ENCODE measurements at regions not wholly inside any gene's neighbourhood (a gene's known extent, or its start where the extent isn't known, plus 50 kb on each side); places are given as distances from the start of the nearest gene placed in this dataset.

- no peak overlapping the region for H3K4me3 ChIP-seq (replicated peaks; ENCODE audit: insufficient read depth, low read length)
- no peak overlapping the region for H3K27ac ChIP-seq (replicated peaks)
- DNase-seq (ENCODE audit: low read depth in 1 of 2, low spot score in 1 of 2) = no peak
- no peak for TF ChIP-seq CTCF (IDR thresholded peaks at IDR 0.05; ENCODE audit: insufficient read depth, low read length)
- no peak for TF ChIP-seq POLR2AphosphoS5 (IDR thresholded peaks at IDR 0.05; ENCODE audit: low read depth)
- no peak for TF ChIP-seq SPI1 (IDR thresholded peaks at IDR 0.05; ENCODE audit: borderline replicate concordance, low read depth)
- TF ChIP-seq, protein P1, sequence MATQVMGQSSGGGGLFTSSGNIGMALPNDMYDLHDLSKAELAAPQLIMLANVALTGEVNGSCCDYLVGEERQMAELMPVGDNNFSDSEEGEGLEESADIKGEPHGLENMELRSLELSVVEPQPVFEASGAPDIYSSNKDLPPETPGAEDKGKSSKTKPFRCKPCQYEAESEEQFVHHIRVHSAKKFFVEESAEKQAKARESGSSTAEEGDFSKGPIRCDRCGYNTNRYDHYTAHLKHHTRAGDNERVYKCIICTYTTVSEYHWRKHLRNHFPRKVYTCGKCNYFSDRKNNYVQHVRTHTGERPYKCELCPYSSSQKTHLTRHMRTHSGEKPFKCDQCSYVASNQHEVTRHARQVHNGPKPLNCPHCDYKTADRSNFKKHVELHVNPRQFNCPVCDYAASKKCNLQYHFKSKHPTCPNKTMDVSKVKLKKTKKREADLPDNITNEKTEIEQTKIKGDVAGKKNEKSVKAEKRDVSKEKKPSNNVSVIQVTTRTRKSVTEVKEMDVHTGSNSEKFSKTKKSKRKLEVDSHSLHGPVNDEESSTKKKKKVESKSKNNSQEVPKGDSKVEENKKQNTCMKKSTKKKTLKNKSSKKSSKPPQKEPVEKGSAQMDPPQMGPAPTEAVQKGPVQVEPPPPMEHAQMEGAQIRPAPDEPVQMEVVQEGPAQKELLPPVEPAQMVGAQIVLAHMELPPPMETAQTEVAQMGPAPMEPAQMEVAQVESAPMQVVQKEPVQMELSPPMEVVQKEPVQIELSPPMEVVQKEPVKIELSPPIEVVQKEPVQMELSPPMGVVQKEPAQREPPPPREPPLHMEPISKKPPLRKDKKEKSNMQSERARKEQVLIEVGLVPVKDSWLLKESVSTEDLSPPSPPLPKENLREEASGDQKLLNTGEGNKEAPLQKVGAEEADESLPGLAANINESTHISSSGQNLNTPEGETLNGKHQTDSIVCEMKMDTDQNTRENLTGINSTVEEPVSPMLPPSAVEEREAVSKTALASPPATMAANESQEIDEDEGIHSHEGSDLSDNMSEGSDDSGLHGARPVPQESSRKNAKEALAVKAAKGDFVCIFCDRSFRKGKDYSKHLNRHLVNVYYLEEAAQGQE (IDR thresholded peaks at IDR 0.05; ENCODE audit: insufficient replicate concordance, low read depth) = no peak
- TF ChIP-seq GABPA (IDR thresholded peaks at IDR 0.05; ENCODE audit: low read depth) = no peak
- H3K27me3 ChIP-seq (ENCODE audit: insufficient read depth, poor library complexity, severe bottlenecking) = no peaks in the 10 kb centered on the region
Measured at GRCh38 chr1:102172200-102172599, 175.5 kb upstream of the OLFM3 start.

DNA sequence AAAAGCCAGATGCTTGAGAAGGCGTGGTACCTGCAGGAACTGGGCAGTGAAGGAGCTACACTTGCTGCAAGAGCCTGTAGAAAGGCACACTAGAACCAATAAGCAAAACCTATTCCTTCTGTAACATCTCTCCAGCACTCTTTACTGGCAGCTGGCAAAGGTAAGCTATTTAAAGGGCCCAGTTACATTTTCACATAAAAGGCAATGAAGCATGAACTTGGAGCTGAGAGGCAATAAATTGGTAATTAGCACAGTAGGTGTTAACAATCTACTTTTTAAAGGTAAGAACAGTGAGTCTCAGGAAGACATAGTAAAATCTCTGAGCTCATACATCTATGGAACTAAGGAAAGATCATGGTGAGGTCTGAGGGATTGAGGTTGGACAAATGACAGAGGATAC, 167.1 kb upstream of the OLFM3 start:
- TF ChIP-seq POLR2AphosphoS5 (IDR thresholded peaks at IDR 0.05; ENCODE audit: low read depth) = no peak
- TF ChIP-seq CTCF (IDR thresholded peaks at IDR 0.05; ENCODE audit: insufficient read depth, low read length) = no peak
- no peak for TF ChIP-seq SPI1 (IDR thresholded peaks at IDR 0.05; ENCODE audit: borderline replicate concordance, low read depth)
- TF ChIP-seq GABPA (IDR thresholded peaks at IDR 0.05; ENCODE audit: low read depth) = no peak
- no peak for DNase-seq (ENCODE audit: low read depth in 1 of 2, low spot score in 1 of 2)
- H3K27ac ChIP-seq (replicated peaks) = no peak overlapping the region
- H3K4me3 ChIP-seq (replicated peaks; ENCODE audit: insufficient read depth, low read length) = no peak overlapping the region
- no peaks in the 10 kb centered on the region for H3K27me3 ChIP-seq (ENCODE audit: insufficient read depth, poor library complexity, severe bottlenecking)

GRCh38 chr1:102151242-102151641, 154.5 kb upstream of the OLFM3 start:
- no peak overlapping the region for H3K27ac ChIP-seq (replicated peaks)
- TF ChIP-seq SPI1 (IDR thresholded peaks at IDR 0.05; ENCODE audit: borderline replicate concordance, low read depth) = no peak
- no peak for DNase-seq (ENCODE audit: low read depth in 1 of 2, low spot score in 1 of 2)
- H3K4me3 ChIP-seq (replicated peaks; ENCODE audit: insufficient read depth, low read length) = no peak overlapping the region
- no peaks in the 10 kb centered on the region for H3K27me3 ChIP-seq (ENCODE audit: insufficient read depth, poor library complexity, severe bottlenecking)

DNA sequence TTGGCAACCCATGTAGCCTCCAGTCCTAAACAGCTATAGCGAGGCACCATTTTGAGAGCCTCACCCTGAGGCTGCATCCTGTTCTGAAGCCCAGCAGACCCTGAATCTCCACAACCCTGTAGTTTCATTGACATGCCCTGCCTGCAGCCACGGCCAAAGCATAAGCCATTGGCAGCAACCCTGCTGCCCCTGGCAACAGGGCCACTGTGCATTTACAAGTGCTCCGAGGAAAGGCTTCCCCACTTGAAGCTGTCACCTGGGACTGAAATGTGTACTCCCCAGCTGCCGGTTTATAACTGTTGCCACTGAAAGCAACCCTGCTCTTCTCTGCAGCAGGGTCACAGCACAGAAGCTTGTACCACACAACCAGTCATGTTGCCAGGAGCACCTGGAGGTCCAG, 124.2 kb upstream of the OLFM3 start:
- Histone ChIP-seq H3K27ac (replicated peaks) (no peak overlapping the region), H3K4me3 (replicated peaks; ENCODE audit: insufficient read depth, low read length) (no peak overlapping the region), H3K27me3 (ENCODE audit: insufficient read depth, poor library complexity, severe bottlenecking) (no peaks in the 10 kb centered on the region)
- no peak for DNase-seq (ENCODE audit: low read depth in 1 of 2, low spot score in 1 of 2)
- TF ChIP-seq, protein P1 (IDR thresholded peaks at IDR 0.05; ENCODE audit: insufficient replicate concordance, low read depth) = no peak
- TF ChIP-seq SPI1 (IDR thresholded peaks at IDR 0.05; ENCODE audit: borderline replicate concordance, low read depth) = no peak
- no peak for TF ChIP-seq GABPA (IDR thresholded peaks at IDR 0.05; ENCODE audit: low read depth)
- TF ChIP-seq CTCF (IDR thresholded peaks at IDR 0.05; ENCODE audit: insufficient read depth, low read length) = no peak
- TF ChIP-seq POLR2AphosphoS5 (IDR thresholded peaks at IDR 0.05; ENCODE audit: low read depth) = no peak
